HG03460 (cell line): ENCODE measurements at regions not wholly inside any gene's neighbourhood (a gene's known extent, or its start where the extent isn't known, plus 50 kb on each side); places are given as distances from the start of the nearest gene placed in this dataset.

Experiments
- ATAC-seq: cut with Tn5 transposase; IDR thresholded peaks from one replicate; pipeline ENCODE4 v1.9.1; 2021; ENCODE audit not compliant: unreplicated experiment

GRCh38 chr1:70916034-70916427 is 131.6 kb downstream of the PTGER3 start:
- ATAC-seq: no peak

- ATAC-seq: no peak
Measured at GRCh38 chr1:70919706-70920323, 127.8 kb downstream of the PTGER3 start.
